HG03354 (cell line): ENCODE measurements at regions not wholly inside any gene's neighbourhood (a gene's known extent, or its start where the extent isn't known, plus 50 kb on each side); places are given as distances from the start of the nearest gene placed in this dataset.
"Not testable (repeated sequence)": the region's sequence is repeated elsewhere in the genome, so short reads cannot be mapped to it uniquely, and the experiment has no call there.

Experiments
- ATAC-seq: cut with Tn5 transposase; IDR thresholded peaks from one replicate; pipeline ENCODE4 v1.9.1; 2021; ENCODE audit warnings: mild to moderate bottlenecking; ENCODE audit not compliant: unreplicated experiment, poor library complexity, severe bottlenecking

GRCh38 chr9:11632691-11633090 is 1019.9 kb upstream of the PTPRD start:
- ATAC-seq = no peak

- ATAC-seq = no peak
These were observed 1034.0 kb upstream of the PTPRD start for GRCh38 chr9:11646831-11647230.

GRCh38 chr9:11653867-11654266 is 1039.3 kb upstream of the TYRP1 start:
- no peak for ATAC-seq

GRCh38 chr9:11663913-11664312 is 1029.3 kb upstream of the TYRP1 start:
- no peak for ATAC-seq

GRCh38 chr9:11676821-11677220 is 1016.4 kb upstream of the TYRP1 start:
- no peak for ATAC-seq

- ATAC-seq = no peak
These were observed 1006.5 kb upstream of the TYRP1 start for GRCh38 chr9:11686733-11687132.

- no peak for ATAC-seq
These were observed 996.1 kb upstream of the TYRP1 start for GRCh38 chr9:11697126-11697525.

GRCh38 chr9:11701706-11702105 is 991.5 kb upstream of the TYRP1 start:
- ATAC-seq = no peak

- ATAC-seq = no peak
These were observed 990.6 kb upstream of the TYRP1 start for GRCh38 chr9:11702548-11702947.

- ATAC-seq = not testable (repeated sequence)
These were observed 989.0 kb upstream of the TYRP1 start for GRCh38 chr9:11704198-11704597.

- ATAC-seq = no peak
These were observed 984.3 kb upstream of the TYRP1 start for GRCh38 chr9:11708899-11709298.

GRCh38 chr9:11709567-11709966 is 983.6 kb upstream of the TYRP1 start:
- no peak for ATAC-seq

GRCh38 chr9:11713077-11713476 is 980.1 kb upstream of the TYRP1 start:
- ATAC-seq = no peak

- no peak for ATAC-seq
These were observed 970.2 kb upstream of the TYRP1 start for GRCh38 chr9:11722957-11723356.

GRCh38 chr9:11726659-11727058 is 966.5 kb upstream of the TYRP1 start:
- no peak for ATAC-seq

GRCh38 chr9:11735391-11735790 is 957.8 kb upstream of the TYRP1 start:
- no peak for ATAC-seq

- ATAC-seq = no peak
These were observed 950.7 kb upstream of the TYRP1 start for GRCh38 chr9:11742471-11742870.

- no peak for ATAC-seq
These were observed 949.8 kb upstream of the TYRP1 start for GRCh38 chr9:11743356-11743755.

- ATAC-seq = no peak
These were observed 943.8 kb upstream of the TYRP1 start for GRCh38 chr9:11749396-11749795.

GRCh38 chr9:11755951-11756350 is 937.2 kb upstream of the TYRP1 start:
- no peak for ATAC-seq

GRCh38 chr9:11757408-11757807 is 935.8 kb upstream of the TYRP1 start:
- no peak for ATAC-seq

- ATAC-seq = no peak
These were observed 935.2 kb upstream of the TYRP1 start for GRCh38 chr9:11758016-11758415.

GRCh38 chr9:11779971-11780370 is 913.2 kb upstream of the TYRP1 start:
- no peak for ATAC-seq
